ENCODE measurements at regions not wholly inside any gene's neighbourhood (a gene's known extent, or its start where the extent isn't known, plus 50 kb on each side); places are given as distances from the start of the nearest gene placed in this dataset.
"Not testable (repeated sequence)": the region's sequence is repeated elsewhere in the genome, so short reads cannot be mapped to it uniquely, and the experiment has no call there.

DNA sequence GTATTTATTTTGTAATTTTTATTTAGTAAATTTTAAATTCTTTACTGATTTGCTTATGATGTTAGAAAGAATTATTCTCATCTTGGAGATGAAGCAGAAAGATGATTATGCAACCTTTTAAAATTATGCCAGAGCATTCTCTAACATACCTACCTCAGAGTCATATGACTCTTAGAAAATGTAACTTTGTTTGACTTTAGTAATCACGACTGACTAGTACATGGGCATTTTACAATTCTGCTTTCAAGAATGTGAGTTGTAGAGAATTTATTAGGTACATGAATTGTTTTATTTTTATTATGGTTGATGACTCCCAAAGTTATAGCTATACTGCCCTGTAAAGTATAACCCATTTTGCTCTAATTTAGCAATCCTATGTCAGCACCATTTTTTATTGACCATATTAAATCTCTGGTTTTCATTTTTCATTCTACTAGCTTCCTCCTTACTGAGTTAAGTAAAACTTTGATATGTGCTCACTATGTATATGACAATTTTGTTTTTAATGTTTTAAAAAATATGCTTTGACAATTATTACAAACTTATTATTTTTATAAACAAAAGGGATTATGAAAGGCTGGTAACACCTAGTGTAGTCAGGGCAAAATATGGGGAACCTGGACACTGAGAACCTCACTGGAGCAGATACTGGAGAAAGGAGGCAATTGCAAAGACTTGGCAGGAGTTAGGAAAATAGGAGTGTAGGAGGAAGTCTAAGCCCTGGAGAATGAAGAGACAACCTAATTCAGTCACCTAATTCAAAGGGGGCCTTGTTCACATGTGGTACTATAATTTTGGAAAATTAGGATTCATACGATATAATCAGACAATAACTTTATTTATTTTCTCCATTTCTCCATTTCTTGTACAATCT lies 249.7 kb upstream of the DAB2 start:
- no peak for DNase-seq

DNA sequence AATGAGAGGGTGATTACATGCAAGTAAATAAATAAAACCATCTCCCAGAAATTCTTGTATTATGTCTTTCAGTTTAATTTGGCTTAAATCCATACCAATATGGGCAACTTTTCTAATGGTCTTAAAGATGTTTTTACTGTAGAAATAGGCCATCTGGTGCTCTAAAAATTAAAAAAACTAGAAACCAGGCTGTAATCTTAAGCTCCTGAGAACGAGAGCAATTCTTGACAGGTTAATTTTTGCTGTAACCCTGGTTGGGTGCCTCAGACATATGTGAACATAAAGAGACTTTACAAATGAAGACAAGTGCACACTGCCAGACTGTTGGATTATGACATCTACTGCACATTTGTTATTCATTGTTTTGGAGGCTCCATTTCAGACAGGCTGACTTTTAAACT lies 246.8 kb upstream of the DAB2 start:
- no peak for DNase-seq

DNA sequence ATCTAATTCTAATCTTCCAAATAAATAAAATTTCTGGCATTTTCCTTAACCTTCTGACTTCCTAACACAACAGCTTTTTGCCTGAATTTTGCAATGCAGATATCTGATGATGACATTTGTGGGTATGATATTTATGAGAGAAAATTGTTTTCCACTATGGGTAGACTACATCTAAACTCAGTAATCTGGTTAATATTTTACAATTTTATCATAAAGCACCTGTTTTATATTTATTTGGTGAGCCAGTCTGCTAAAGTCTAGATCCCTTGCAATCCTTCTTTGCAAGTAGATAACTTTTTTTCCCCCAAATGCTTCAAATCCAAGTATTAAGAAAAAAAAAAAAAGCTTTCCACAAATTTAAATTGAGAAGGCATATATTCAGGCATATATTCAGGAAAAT lies 246.2 kb upstream of the DAB2 start:
- DNase-seq, result no peak

DNA sequence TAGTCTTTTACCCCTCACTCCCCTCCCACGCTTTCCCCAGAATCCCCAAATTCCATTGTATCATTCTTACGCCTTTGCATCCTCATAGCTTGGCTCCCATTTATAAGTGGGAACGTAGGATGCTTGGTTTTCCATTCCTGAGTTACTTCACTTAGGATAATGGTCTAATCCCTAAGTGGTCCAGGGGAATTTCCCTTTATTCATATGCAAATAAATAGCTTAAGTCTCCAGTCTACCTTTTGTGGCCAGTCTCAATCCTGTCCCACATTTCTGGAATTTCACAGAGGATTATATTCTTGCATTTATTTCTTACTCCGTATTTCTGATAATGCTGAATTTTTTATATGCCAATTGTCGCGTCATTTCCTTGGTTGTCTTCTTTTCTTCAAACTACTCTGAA lies 245.6 kb upstream of the DAB2 start:
- no peak for DNase-seq

DNA sequence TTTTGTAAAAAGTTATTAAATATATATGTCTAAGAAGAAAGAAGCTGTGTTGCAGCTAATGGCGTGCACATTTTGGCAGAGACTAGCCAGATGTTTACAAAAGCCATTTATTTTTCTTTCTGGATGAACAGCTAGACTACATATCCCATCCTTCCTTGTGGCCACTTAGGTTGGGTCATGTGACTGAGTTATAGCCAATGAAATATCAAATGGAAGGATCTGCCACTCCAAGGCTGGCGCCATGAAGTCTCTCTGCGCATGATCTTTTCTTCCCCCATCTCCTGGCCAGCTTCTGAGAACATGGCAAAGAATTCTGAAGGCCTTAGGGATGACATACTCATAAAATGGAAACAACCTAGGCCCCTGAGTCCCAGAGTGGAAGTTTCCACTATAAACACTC lies 244.2 kb upstream of the DAB2 start:
- DNase-seq, result no peak

DNA sequence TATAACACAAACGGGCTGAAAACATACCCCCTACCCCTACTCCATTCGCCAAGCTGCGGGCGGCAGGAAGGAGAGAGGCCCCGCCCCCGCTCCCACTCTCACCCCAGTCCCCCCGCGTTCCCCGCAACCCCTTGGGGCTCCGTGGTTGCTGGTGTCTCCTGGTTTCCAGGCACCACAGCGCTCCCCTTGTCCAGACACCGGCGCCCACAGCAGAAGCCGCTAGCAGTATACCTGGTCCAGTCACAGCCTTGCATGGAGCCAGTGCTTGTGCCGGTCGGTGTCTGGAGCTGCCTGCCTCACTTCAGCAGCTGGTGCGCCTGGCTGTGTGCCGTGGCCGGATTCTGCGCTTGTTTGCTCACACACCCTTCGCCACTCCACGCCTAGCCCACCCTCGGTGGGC lies 240.5 kb upstream of the DAB2 start:
- no peak for DNase-seq

DNA sequence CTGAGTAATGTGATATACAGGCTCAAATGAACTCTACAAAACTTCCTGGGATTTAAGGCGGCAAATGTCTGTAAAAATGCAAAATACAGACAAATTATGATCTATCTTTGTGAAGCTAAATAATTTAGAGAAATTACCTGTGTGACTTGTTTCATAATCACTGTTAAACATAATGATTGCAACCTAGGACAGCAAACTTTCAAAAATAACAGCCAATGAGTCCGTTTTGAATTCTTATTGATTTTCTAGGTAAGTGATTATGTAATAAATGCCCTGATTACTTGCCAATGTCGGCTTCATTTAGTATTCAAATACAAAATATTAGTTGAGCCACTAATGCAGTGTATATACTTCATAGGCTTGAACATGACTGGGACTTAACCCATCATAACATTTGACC lies 238.2 kb upstream of the DAB2 start:
- DNase-seq, result no peak

DNA sequence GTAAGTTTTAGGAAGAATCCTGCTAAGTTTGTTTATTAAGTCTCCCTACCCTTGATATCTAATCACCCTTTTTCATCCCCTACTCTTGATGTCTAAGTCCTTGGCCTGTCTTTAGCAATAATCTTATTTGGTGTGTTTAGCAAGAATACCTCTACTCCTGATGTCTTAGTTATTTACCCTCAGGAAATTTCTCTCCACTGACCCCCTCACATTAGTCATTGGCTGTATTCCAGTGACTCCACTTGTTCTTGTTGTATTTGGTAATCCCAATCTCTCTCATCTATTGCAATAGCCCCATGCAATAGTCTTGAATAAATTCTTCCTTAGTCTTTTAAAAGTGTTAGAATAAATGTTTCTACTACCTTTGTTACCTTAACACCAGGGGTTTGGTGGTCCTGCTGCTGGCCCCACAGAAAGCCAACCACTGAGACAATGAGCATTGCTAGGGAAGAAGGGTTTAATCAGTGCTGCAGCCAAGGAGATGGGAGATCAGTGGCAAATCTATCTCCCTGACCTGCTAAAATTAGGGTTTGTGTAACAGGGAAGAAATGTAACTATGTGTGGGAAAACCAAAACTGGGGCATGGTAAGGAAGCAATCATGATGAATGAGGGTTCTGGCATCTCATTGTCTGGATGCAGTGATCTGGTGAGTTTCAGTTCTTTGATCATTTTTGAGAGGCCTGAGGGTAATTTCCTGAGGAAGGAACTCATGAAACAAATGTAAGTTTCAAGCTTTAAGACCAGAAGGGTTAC lies 236.4 kb upstream of the DAB2 start:
- no peak for DNase-seq

DNA sequence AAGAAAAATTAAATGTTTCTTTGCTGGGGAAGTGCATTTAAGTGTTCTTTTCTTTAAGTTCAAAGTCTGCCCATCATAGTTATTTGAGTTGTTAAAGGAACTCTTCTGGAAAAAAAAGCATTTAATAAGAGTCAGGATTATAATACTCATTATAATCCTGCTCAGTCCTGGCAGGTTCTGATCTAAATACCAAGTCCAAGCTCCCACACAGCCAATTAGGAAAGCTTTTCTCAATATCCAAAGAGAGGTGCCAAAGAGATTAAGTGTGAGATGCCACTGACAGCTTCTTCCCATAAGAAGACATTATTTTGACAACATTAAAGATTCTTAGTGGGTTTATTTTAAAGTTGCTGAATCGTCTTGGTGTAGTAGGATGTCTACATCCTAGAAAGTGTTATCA lies 235.2 kb upstream of the DAB2 start:
- DNase-seq, result no peak

DNA sequence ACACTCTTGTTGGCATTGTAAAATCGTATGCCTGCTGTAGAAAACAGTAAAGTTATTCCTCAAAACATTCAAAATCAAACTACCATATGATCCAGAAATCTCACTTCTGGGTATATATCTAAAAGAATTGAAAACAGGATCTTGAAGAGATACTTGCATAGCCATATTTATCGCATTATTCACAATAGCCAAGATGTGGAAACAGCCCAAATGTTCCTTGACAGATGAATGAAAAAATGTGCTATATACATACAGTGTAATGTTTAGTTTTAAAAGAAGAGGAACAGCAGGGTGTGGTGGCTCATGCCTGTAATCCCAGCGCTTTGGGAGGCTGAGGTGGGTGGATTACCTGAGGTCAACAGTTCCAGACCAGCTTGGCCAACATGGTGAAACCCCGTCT lies 234.1 kb upstream of the DAB2 start:
- DNase-seq, result no peak

DNA sequence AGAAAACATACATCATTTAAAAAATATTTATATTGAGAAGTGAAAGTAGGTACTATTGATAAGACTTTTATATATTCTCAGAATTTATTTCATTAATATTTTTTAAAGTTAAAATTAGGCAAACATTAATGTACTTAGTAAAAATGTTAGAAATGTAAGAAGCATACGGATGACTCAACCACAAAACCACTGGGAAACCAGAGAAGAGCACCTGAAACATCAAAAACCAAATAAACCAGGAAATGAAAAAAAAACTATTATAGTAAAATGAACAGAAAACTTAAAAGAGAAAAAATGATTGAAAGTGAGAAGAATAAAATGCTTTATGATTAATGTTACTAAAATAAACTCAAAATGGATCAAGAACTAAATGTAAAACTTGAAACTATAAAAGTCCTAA lies 233.2 kb upstream of the DAB2 start:
- no peak for DNase-seq

DNA sequence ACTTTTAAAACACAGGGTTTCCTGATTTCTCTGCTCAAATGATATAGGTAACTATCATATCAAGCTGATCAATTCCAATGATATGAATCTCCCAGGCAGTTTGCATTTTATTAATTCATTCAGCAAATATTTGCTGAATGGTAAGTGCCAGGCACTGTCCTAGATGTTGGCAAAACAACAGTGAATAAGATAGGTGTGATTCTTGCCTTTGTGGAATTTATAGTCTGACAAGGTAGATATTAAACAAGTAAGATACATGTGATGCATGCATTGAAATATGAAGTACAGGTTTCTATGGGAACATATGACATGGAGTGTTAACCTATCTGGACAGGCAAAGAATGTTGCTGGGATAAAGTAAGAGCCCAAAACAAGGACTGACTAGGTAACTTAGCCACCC lies 231.8 kb upstream of the DAB2 start:
- no peak for DNase-seq

DNA sequence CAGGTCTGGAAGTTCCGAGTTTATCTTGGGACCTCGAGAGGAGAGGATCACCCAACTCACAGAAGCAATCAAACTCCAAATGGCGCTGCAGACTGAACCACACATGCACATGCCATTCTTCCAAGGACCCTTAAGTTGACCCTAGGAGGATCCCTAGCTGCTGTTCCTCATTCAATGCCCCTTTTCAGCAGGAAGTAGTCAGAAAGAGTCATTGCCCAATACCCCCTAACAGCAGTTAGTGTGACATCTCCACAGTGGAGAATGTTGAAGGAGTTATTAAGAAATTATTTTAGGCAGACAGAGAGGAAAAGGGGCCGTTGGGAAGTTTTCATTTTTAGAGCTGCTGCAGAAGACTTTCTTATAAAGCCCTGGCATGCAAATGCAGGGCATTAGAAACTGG lies 229.9 kb upstream of the DAB2 start:
- no peak for DNase-seq

DNA sequence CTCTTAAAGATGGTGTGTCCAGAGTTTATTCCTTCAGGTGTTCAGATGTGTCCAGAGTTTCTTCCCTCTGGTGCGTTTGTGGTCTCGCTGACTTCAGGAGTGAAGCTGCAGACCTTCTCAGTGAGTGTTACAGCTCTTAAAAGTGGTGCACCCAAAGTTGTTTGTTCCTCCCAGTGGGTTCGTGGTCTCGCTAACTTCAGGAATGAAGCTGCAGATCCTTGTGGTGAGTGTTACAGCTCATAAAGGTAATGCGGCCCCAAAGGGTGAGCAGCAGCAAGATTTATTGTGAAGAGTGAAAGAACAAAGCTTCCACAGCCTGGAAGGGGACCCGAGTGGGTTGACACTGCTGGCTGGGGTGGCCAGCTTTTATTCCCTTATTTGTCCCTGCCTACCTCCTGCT lies 227.7 kb upstream of the DAB2 start:
- not testable (repeated sequence) for DNase-seq

DNA sequence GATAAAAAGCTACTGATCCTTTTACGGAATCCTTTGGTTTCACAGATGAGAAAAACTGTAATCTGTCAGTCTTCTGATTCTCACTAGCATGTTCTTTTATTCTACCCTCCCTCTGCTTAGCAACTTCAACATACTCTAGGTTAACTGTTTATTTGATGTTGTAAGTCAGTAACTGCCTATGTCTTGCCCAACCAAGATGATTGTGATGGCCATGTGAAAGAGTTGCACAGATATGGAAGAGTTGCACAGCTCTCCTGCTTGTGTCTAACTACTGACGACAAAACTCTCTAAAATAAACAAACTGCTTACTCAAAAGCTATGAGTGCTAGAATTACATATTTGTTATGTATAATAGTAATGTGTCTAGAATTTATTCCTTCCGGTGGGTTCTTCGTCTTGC lies 227.3 kb upstream of the DAB2 start:
- DNase-seq, result no peak

DNA sequence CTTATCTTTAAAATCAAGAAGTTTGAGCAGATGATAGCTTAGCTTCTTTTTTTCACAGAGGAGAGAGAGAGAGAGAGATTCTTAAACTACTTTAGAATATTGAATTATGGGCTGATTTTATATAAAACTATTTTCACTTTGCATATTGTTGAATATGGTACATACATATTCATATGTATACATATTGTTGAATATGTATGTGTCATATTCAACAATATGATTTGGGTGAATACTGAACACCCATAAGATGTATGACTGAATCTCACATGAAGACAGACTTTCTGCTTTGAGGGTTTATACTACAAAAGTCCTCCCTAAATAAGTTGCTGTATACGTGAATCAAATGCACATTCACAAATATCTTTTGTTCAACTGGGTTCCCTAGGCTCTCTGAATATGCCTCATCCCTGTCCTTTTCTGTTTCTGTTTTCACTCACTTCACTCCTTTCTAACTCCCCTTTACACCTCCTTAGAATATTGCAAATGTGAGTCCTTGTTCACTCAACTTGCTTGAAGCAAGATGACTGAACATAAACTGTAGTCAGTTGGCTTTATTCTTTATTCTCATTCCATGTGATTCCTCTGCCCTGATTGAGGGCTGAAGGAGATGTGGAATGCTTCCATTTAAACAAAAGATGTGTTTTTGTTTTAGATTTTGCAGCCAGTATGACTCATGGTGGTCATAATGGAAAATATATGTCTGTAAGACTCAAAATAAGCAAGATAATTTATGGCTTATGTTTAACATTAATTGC lies 225.4 kb upstream of the DAB2 start:
- no peak for DNase-seq

DNA sequence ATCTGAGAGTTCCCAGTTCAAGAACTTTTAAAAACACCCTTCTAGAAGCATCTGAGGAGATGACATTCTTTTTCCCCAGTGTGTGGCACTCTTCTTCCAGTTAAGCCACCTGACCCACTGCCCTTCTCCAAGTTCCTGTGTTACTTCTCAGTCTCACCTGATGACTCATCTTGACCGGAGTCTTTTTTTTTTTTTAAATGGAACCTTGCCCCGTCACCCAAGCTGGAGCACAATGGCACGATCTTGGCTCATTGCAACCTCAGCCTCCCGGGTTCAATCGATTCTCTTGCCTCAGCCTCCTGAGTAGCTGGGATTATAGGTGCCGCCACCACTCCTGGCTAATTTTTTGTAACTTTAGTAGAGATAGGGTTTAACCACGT lies 224.1 kb upstream of the DAB2 start:
- no peak for DNase-seq

DNA sequence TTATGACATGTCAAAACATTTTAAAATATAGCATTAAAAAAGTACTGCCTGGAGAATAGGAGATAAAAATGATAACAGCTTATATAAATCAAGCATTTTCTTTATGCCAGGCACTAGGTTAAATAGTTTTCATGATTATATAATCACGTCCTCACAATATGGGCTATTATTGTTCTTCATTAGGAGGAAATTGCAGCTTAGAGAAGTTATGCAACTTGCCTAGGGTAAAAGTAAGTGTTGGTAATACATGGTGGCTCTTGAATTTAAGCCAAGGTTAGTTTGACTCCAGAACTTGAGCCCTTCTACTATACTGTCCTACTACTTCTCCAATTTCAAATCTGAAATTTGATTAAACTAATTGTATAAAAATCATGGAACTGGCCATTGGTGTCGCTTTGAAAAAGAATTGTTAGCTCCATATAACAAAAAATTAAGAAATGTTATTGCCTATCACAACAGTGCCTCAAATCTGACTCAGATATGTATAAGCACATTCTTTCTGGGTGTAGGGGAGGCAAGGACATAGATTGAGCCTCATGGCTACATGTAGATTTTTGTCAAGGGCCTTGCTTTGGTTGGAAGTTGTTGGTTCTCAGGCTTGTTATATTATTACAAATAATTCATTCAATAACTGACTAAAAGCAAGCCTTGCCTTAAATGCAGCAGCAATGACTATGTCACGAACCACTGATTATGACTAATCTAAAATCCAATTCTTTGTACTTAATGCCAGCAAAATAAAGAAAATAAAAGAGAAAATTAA lies 223.5 kb upstream of the DAB2 start:
- no peak for DNase-seq

DNA sequence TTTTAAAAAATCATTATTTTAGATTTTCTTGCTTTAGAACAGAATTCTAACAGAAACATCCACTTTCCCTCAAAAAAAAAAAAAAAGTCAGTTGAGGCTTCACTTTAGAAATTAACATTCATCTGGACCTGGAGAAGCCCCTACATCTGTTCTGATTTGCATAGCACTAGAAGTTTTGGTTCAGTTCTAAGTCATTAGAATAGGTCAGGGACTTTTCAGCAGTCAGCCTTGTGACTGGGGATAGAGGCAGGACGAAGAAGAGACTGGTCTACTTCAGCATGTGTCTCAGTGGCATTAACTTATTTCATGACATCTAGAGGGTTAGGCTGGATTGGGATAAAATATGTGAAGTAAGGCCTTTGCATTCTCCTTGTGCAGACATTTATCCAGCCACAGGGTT lies 215.8 kb upstream of the DAB2 start:
- no peak for DNase-seq

DNA sequence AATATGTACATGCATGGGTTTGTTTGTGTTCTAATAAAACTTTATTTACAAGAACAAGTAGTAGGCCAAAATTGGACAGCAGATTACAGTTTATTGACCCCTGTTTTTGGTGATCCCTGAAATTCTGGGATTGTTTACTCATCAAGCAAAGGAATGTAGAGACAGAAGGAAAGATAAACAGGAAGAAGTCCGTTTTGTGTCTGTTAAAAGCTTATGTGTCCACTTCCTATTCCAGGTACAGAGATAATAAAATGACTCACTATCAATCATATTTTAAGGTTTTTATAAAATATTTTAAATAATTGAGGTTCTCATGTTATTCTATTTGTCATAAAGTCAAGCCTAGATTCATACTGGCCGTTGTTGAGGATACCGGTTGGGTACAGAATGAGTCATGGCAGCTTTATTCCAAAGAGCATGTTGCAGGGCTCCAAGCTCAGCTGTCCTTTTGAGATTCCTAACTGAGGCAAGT lies 214.9 kb upstream of the DAB2 start:
- DNase-seq, result no peak

DNA sequence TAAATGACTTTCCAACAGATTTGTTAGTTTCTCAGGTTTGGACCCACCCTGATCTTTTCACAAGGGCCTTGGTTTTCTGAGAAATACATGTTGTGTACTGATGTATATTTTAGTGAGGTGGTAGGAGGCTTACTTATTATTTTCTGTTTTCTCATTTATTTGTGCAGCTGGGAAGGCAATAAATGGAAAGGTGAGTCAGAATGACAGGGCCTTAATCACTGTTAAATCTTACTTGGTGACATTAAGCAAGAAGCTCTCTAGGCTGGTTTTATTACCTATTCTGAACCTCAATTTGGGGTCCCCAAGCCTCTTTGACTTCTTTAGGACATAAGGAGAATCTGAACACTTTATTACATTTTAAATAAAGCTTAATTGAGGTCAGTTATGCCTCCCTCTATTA lies 214.0 kb upstream of the DAB2 start:
- no peak for DNase-seq

DNA sequence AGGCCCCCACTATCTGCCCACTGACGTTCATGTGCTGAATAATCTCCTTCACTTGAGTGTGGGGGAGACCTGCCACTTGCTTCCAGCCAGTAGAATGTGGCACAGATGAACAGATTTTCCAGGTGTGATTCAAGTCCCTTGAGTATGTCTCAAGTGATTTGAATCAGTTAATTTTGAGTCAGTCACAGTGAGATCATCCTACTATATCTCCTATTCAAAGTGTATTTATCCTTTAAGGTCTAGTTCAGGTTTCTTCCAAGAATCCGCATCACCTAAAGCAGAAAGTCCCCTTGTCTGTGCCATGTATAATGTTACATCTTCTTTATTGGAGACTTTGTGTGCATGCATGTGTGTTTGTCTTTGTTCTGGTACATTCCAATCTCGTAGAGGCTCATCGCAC lies 208.3 kb upstream of the DAB2 start:
- no peak for DNase-seq

DNA sequence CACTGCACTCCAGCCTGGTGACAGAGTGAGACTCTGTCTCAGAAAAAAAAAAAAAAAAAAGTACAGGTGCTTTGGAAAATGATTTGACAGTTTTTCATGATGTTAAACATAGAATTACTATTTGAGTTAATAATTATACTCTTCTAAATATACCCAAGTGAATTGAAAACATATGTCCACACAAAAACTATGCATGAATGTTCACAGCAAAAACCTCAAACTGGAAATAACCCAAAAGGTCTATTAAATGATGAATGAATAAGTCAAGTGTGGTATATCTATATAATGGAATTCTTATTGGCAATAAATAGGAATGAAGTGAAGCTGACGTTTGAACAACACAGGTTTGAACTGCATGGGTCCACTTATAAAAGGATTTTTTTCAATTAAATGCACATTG lies 207.2 kb upstream of the DAB2 start:
- no peak for DNase-seq

Data from CD4-positive, alpha-beta T cell treated with Interleukin-12 subunit alpha and Interleukin-12 subunit beta, for 1 hour (primary cell).